WTC11 (cell line): ENCODE measurements at regions not wholly inside any gene's neighbourhood (a gene's known extent, or its start where the extent isn't known, plus 50 kb on each side); places are given as distances from the start of the nearest gene placed in this dataset.

Experiments used
- CTCF ChIP-seq: fragments of 200-600 bp; IDR thresholded peaks from 2 replicates; pipeline ENCODE4 v1.8.0; 2022; ENCODE audit warnings: antibody characterized with exemption
- MAX ChIP-seq: sonication (generic); formaldehyde crosslinking; IDR thresholded peaks from 2 replicates; pipeline ENCODE4 v1.8.0; 2022; ENCODE audit warnings: mild to moderate bottlenecking, missing genetic modification reagents
- NR2C2 ChIP-seq: sonication (generic); formaldehyde crosslinking; IDR thresholded peaks from 2 replicates; pipeline ENCODE4 v1.8.0; 2022; ENCODE audit warnings: mild to moderate bottlenecking, missing genetic modification reagents
- USF2 ChIP-seq: sonication (generic); formaldehyde crosslinking; IDR thresholded peaks from 2 replicates; pipeline ENCODE4 v1.8.1; 2023; ENCODE audit warnings: mild to moderate bottlenecking, missing genetic modification reagents, moderate library complexity
- ZNF425 ChIP-seq: fragments of 250-450 bp; sonication (Bioruptor Pico); conservative IDR thresholded peaks from 2 replicates; pipeline ENCODE4 v1.9.0; 2021; ENCODE audit warnings: mild to moderate bottlenecking

- TF ChIP-seq NR2C2 (CRISPR knock-in tag) (no peak), ZNF425 (no peak), CTCF (no peak), MAX (CRISPR knock-in tag) (no peak), USF2 (CRISPR knock-in tag) (no peak)
These were observed 128.4 kb upstream of the SGK1 start for GRCh38 chr6:134446218-134446848.
